ENCODE measurements at regions not wholly inside any gene's neighbourhood (a gene's known extent, or its start where the extent isn't known, plus 50 kb on each side); places are given as distances from the start of the nearest gene placed in this dataset.

DNA sequence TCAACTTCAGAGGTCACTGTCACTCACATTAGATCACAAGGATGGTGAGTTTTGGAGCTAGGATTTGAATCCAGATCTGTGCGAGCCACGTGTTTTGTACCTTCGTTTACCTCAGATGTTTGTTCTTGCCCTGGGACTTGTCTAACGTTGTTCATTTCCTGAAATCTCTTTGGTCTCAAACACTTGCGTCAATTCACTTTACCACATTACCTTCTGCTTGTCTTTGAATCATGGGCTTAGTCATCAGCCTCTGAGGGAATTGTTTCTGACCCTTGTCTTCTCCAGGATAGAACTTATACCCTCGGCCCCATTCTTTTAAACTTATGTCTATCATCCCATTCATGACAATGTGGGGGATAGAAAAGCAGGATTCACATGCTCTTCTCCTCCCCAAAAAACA is 282.7 kb downstream of the DCDC2C start (continued):
- no peak for TF ChIP-seq ZNF221 (tag by site-specific recombination; IDR thresholded peaks at IDR 0.05; ENCODE audit: borderline replicate concordance)

DNA sequence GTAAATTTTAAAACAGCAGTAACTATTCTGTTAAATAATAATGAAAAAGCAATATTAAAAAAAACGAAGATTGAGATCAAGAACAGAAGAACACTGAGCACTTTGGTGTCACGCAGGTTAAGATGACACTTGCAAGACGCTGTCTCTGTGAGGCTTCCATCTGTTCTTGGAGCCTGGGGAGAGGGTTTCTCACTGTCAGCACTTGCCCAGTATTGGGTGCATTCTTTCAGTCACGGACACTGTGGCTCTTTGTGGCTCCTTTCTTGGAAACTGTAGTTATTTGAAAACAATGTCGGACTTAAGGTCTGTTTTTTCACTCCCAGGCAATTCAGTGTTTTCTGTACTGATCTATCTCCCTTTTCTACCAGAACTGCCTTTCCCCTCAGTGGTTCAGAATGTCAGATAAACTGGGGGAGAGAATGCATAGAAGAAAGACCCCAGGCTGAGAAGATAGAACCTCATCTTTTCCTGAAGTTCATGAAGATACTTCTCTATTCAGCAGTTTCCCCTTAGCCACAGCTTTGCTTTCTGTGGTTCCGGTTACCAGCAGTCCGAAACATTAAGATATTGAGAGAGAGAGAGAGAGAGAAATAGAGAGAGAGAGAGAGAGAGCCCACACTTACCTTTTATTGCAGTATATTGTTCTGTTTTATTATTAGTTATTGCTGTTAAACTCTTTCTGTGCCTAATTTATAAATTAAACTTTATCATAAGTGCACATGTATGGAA is 283.3 kb downstream of the DCDC2C start:
- no peaks in the 10 kb centered on the region for H3K4me1 ChIP-seq (ENCODE audit: control insufficient read depth, insufficient read depth, low read length)
- H3K27ac ChIP-seq (ENCODE audit: extremely low read depth, low read depth, low read length) = no peak overlapping the region
- POLR2A ChIA-PET = no interaction called here
- H3K36me3 ChIP-seq (ENCODE audit: control insufficient read depth in 2 of 2, insufficient read depth in 1 of 2, low read length in 2 of 2) = no peaks in the 10 kb centered on the region
- TF ChIP-seq MEIS1 (CRISPR knock-in tag; IDR thresholded peaks at IDR 0.05; ENCODE audit: borderline replicate concordance) = no peak
- no peak for TF ChIP-seq FEZF1 (tag by site-specific recombination; IDR thresholded peaks at IDR 0.05)
- TF ChIP-seq ZNF10 (tag by site-specific recombination; IDR thresholded peaks at IDR 0.05) = no peak
- no peak for TF ChIP-seq ZNF555 (tag by site-specific recombination; conservative IDR thresholded peaks at IDR 0.05)
- TF ChIP-seq ZNF114 (tag by site-specific recombination; IDR thresholded peaks at IDR 0.05) = no peak
- TF ChIP-seq, protein P1, sequence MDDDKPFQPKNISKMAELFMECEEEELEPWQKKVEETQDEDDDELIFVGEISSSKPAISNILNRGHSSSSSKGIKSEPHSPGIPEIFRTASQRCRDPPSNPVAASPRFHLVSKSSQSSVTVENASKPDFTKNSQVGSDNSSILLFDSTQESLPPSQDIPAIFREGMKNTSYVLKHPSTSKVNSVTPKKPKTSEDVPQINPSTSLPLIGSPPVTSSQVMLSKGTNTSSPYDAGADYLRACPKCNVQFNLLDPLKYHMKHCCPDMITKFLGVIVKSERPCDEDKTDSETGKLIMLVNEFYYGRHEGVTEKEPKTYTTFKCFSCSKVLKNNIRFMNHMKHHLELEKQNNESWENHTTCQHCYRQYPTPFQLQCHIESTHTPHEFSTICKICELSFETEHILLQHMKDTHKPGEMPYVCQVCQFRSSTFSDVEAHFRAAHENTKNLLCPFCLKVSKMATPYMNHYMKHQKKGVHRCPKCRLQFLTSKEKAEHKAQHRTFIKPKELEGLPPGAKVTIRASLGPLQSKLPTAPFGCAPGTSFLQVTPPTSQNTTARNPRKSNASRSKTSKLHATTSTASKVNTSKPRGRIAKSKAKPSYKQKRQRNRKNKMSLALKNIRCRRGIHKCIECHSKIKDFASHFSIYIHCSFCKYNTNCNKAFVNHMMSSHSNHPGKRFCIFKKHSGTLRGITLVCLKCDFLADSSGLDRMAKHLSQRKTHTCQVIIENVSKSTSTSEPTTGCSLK (tag by site-specific recombination; IDR thresholded peaks at IDR 0.05) = no peak
- TF ChIP-seq KLF7 (tag by site-specific recombination; IDR thresholded peaks at IDR 0.05; ENCODE audit: borderline replicate concordance) = no peak
- TF ChIP-seq ZNF366 (tag by site-specific recombination; conservative IDR thresholded peaks at IDR 0.05) = no peak
- no peak for TF ChIP-seq ZFP37 (tag by site-specific recombination; IDR thresholded peaks at IDR 0.05)
- TF ChIP-seq HOXD13 (CRISPR knock-in tag; IDR thresholded peaks at IDR 0.05; ENCODE audit: borderline replicate concordance) = no peak
- TF ChIP-seq ZSCAN30 (tag by site-specific recombination; IDR thresholded peaks at IDR 0.05) = no peak
- no peaks in the 10 kb centered on the region for H3K9me3 ChIP-seq (ENCODE audit: control insufficient read depth, insufficient read depth, low read depth, low read length)
- no peak overlapping the region for H3K4me3 ChIP-seq (ENCODE audit: low read depth, low read length)
- CTCF ChIA-PET = no interaction called here

DNA sequence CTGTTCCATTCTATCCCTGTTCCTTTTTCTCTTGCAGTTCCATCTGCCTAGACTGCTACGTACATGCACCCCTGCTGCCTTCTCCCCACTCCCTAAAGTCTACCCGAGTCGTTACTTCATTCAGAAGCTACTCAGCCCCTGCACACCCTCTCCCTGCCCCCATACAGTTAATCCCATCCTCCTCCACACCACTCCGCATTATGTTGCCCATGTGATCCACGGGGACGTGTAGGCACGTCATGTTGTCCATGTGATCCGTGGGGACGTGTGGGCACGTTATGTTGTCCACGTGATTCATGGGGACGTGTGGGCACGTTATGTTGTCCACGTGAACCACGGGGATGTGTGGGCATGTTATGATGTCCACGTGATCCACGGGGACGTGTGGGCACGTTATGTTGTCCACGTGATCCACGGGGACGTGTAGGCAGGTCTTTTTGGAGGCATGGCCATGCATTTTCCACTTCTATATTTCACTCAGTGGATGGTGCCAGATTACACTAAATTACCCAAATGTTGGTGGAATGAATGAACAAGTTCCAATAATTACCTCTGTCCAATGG is 299.5 kb downstream of the DCDC2C start:
- CTCF ChIA-PET = interaction anchor here (0.7 kb wide), 1 partner anchor 175 kb away, joined by 3 read pairs; no protein-coding TSS in a partner anchor
- POLR2A ChIA-PET = no interaction called here

More for the DNA sequence above, 299.5 kb downstream of the DCDC2C start:
- Histone ChIP-seq H3K9me3 (ENCODE audit: control insufficient read depth, insufficient read depth, low read depth, low read length) (no peaks in the 10 kb centered on the region), H3K36me3 (ENCODE audit: control insufficient read depth in 2 of 2, insufficient read depth in 1 of 2, low read length in 2 of 2) (no peaks in the 10 kb centered on the region), H3K4me1 (ENCODE audit: control insufficient read depth, insufficient read depth, low read length) (no peaks in the 10 kb centered on the region), H3K4me3 (ENCODE audit: low read depth, low read length) (no peak overlapping the region), H3K27ac (ENCODE audit: extremely low read depth, low read depth, low read length) (no peak overlapping the region)
- TF ChIP-seq ZNF501 (tag by site-specific recombination; IDR thresholded peaks at IDR 0.05) (no peak), ZNF324 (tag by site-specific recombination; IDR thresholded peaks at IDR 0.05) (no peak), ZNF132 (tag by site-specific recombination; IDR thresholded peaks at IDR 0.05; ENCODE audit: borderline replicate concordance) (no peak), SP7 (tag by site-specific recombination; IDR thresholded peaks at IDR 0.05) (no peak), ZNF391 (tag by site-specific recombination; IDR thresholded peaks at IDR 0.05; ENCODE audit: borderline replicate concordance, low read depth) (no peak)
- TF ChIP-seq, protein P2, sequence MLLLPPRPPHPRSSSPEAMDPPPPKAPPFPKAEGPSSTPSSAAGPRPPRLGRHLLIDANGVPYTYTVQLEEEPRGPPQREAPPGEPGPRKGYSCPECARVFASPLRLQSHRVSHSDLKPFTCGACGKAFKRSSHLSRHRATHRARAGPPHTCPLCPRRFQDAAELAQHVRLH (tag by site-specific recombination; IDR thresholded peaks at IDR 0.05) = no peak
- TF ChIP-seq, protein P3, sequence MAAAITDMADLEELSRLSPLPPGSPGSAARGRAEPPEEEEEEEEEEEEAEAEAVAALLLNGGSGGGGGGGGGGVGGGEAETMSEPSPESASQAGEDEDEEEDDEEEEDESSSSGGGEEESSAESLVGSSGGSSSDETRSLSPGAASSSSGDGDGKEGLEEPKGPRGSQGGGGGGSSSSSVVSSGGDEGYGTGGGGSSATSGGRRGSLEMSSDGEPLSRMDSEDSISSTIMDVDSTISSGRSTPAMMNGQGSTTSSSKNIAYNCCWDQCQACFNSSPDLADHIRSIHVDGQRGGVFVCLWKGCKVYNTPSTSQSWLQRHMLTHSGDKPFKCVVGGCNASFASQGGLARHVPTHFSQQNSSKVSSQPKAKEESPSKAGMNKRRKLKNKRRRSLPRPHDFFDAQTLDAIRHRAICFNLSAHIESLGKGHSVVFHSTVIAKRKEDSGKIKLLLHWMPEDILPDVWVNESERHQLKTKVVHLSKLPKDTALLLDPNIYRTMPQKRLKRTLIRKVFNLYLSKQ (tag by site-specific recombination; IDR thresholded peaks at IDR 0.05; ENCODE audit: borderline replicate concordance) = no peak
